T-helper 1 cell treated with Interleukin-12 subunit alpha and Interleukin-12 subunit beta and Interleukin-4 antibody, amounts not matched to agents 30 μg/mL and 1 μg/mL, for 36 hours (primary cell): ENCODE measurements at regions not wholly inside any gene's neighbourhood (a gene's known extent, or its start where the extent isn't known, plus 50 kb on each side); places are given as distances from the start of the nearest gene placed in this dataset.

Source experiments
- H3K27ac Mint-ChIP-seq: one replicate; pipeline ENCODE4 v1.8.0; 2021; ENCODE audit warnings: mild to moderate bottlenecking, mixed read lengths
- H3K27me3 Mint-ChIP-seq: one replicate; pipeline ENCODE4 v1.8.0; 2021; ENCODE audit warnings: low read depth, mixed read lengths
- H3K36me3 Mint-ChIP-seq: one replicate; pipeline ENCODE4 v1.8.0; 2021; ENCODE audit warnings: low read depth, mixed read lengths
- H3K4me1 Mint-ChIP-seq: one replicate; pipeline ENCODE4 v1.8.0; 2021; ENCODE audit warnings: low read depth, mixed read lengths
- H3K4me3 Mint-ChIP-seq: one replicate; pipeline ENCODE4 v1.8.0; 2021; ENCODE audit warnings: mild to moderate bottlenecking, moderate library complexity, mixed read lengths
- H3K9me3 Mint-ChIP-seq: one replicate; pipeline ENCODE4 v1.8.0; 2021; ENCODE audit warnings: mixed read lengths

DNA sequence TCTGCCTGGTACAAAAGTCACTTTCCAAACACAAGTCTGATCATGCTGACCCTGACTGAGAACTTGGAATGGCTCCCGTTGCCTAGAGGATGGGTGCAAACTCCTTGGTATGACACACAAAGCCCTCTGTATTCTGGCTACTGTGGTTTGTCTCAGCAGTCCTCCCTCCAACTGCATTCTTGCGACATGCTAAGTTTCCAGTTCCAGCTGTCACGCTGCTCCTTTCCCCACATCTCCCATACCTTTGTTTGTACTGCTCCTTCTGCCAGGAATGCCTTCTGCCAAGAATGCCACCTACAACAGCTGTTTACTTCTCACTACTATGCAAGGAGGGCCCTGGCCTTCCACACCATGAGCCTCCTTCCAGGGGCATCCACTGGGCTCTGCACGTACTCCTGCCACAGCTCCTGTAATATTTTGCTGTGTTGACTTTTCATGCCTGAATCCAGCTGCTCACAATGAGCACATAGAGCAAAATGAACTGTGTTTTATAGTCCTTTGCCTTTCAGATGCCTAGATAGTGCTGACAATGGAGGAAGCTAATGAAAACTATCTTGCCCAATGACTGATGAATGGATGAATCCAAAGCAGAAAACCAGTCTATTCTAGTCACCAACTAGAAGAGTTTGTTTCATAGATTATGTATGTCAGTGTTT, 543.7 kb downstream of the EFNB2 start:
- Mint-ChIP-seq H3K27me3 (no peaks in the 10 kb centered on the region), H3K27ac (no peak overlapping the region), H3K4me3 (no peak overlapping the region)

GRCh38 chr13:105991131-105991530, 544.3 kb downstream of the EFNB2 start:
- no peaks in the 10 kb centered on the region for H3K9me3 Mint-ChIP-seq
- no peaks in the 10 kb centered on the region for H3K4me1 Mint-ChIP-seq
- H3K36me3 Mint-ChIP-seq, result no peaks in the 10 kb centered on the region
- no peak overlapping the region for H3K4me3 Mint-ChIP-seq
- H3K27me3 Mint-ChIP-seq, result no peaks in the 10 kb centered on the region
- H3K27ac Mint-ChIP-seq, result no peak overlapping the region

More for the DNA sequence above, 543.7 kb downstream of the EFNB2 start:
- Mint-ChIP-seq H3K4me1 (no peaks in the 10 kb centered on the region), H3K9me3 (no peaks in the 10 kb centered on the region), H3K36me3 (no peaks in the 10 kb centered on the region)

- H3K27me3 Mint-ChIP-seq, result no peaks in the 10 kb centered on the region
- no peaks in the 10 kb centered on the region for H3K4me1 Mint-ChIP-seq
- no peak overlapping the region for H3K27ac Mint-ChIP-seq
- H3K9me3 Mint-ChIP-seq, result no peaks in the 10 kb centered on the region
- no peak overlapping the region for H3K4me3 Mint-ChIP-seq
- no peaks in the 10 kb centered on the region for H3K36me3 Mint-ChIP-seq
Observed at GRCh38 chr13:105990256-105990958, 545.1 kb downstream of the EFNB2 start.

GRCh38 chr13:105984646-105985045, 550.8 kb downstream of the EFNB2 start:
- Mint-ChIP-seq H3K4me1 (no peaks in the 10 kb centered on the region), H3K9me3 (no peaks in the 10 kb centered on the region), H3K36me3 (no peaks in the 10 kb centered on the region), H3K4me3 (no peak overlapping the region), H3K27me3 (no peaks in the 10 kb centered on the region), H3K27ac (no peak overlapping the region)

GRCh38 chr13:105984236-105984635, 551.2 kb downstream of the EFNB2 start:
- no peaks in the 10 kb centered on the region for H3K9me3 Mint-ChIP-seq
- no peak overlapping the region for H3K4me3 Mint-ChIP-seq
- H3K4me1 Mint-ChIP-seq, result no peaks in the 10 kb centered on the region
- no peak overlapping the region for H3K27ac Mint-ChIP-seq
- no peaks in the 10 kb centered on the region for H3K27me3 Mint-ChIP-seq
- no peaks in the 10 kb centered on the region for H3K36me3 Mint-ChIP-seq

DNA sequence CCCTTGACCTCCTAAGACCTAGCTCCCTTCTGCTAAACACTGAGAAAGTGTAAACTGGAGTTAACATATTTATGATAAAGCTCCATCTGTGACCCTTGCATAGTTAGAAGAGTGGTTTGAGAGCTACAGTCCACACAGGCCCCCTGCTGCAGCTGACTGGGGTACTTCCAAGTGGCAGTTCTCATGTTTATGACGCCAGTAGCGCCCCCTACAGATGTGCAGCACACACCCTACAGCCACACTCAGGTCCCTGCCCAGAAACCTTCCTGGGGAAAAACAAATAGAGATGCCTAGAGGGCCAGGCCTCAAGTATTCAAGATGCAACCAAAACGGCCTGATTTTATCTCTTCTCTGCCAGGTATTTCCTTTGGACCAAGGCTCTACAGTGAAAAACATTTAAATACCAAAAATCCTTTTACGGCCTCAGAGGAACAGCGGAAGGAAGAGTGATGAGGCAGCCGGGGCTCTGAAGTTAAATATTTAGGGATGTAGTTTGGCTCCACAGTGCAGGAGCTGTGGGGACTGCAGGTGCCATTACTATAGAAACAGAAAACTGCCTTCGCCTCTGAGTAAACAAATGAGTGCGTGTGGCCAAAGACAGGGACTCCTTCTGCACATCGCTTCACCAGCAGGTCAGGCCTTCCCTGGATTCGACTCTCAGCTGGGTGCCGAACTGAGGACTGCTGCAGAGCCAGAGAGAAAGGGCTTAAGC, 553.1 kb downstream of the EFNB2 start:
- Mint-ChIP-seq H3K36me3 (no peaks in the 10 kb centered on the region), H3K4me3 (no peak overlapping the region), H3K4me1 (no peaks in the 10 kb centered on the region), H3K27ac (no peak overlapping the region), H3K27me3 (no peaks in the 10 kb centered on the region), H3K9me3 (no peaks in the 10 kb centered on the region)

- Mint-ChIP-seq H3K9me3 (no peaks in the 10 kb centered on the region), H3K4me3 (no peak overlapping the region), H3K4me1 (no peaks in the 10 kb centered on the region), H3K36me3 (no peaks in the 10 kb centered on the region), H3K27ac (no peak overlapping the region), H3K27me3 (no peaks in the 10 kb centered on the region)
Observed at GRCh38 chr13:105979131-105980011, 556.1 kb downstream of the EFNB2 start.

DNA sequence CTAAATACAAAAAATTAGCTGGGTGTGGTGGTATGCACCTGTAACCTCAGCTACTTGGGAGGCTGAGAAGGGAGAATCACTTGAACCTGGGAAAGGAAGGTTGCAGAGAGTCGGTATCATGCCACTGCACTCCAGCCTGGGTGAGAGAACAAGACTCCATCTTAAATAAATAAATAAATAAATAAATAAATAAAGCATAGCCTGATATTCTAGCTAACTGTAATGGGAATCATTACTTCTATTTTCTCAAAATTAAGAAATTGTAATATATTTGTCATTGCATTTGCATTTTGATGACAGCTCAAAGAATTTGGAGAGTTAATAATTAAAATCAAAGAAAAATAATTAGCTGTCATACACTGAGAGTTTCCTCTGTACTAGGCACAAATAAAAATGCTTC, 561.1 kb downstream of the EFNB2 start:
- no peaks in the 10 kb centered on the region for H3K9me3 Mint-ChIP-seq
- H3K36me3 Mint-ChIP-seq, result no peaks in the 10 kb centered on the region
- H3K4me3 Mint-ChIP-seq, result no peak overlapping the region
- H3K4me1 Mint-ChIP-seq, result no peaks in the 10 kb centered on the region
- no peak overlapping the region for H3K27ac Mint-ChIP-seq
- H3K27me3 Mint-ChIP-seq, result no peaks in the 10 kb centered on the region

DNA sequence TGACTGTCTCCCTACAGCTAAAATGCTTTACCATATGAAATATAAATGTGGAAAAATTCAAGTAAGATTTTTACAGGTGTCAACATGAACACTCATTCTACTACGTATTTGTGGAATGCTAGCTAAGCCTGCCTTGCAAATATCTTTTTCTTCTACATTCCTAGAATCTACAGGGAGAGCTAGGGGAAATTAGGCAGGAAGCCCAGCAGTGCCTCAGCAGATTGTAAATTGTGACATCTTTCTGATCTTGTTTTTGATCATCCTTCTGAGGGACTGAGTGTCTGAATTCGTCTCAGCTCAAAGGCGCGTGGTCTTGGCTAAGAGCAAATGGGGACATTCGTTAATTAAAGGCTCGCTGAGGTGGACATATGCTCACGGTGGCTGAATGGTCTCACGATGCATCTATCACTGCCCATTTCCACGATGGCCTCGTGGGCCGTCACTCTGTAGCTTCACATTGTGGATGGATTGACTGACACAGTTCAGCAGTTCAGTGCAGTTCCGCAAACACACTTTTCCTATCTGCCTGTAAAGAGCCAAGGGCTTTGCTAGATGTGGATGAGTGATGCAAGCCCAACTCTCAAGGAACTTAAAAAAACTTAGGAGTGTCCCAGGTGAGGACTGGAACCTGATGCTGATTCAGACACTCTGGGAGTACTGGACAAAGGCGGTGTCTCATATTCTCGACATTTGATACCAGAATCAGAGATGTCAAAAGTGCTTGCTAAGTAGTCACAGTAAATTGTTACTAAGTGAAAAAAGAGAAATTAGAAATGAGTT, 562.5 kb downstream of the EFNB2 start:
- Mint-ChIP-seq H3K9me3 (no peaks in the 10 kb centered on the region), H3K4me1 (no peaks in the 10 kb centered on the region), H3K27ac (no peak overlapping the region), H3K27me3 (no peaks in the 10 kb centered on the region), H3K4me3 (no peak overlapping the region), H3K36me3 (no peaks in the 10 kb centered on the region)

GRCh38 chr13:105972306-105972721, 563.1 kb downstream of the EFNB2 start:
- Mint-ChIP-seq H3K4me3 (no peak overlapping the region), H3K27me3 (no peaks in the 10 kb centered on the region), H3K4me1 (no peaks in the 10 kb centered on the region), H3K36me3 (no peaks in the 10 kb centered on the region), H3K9me3 (no peaks in the 10 kb centered on the region), H3K27ac (no peak overlapping the region)

DNA sequence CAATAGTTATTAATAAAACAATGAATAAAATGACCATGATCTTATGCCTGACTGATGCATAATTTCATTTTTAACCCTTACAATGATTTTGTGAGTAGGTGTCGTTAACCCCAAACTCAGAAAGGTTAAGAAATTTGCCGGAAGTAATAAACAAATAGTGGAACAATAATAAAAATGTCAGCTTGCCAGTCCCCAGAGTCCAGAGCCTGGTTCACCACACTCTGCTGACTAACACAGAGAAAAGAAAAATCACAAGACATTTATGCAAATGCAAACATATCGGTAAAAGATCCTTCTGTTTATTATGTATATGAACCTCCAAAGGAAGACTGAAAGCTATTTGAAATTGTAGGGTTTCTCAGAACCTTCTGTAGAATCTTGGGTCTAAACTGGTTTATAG, 563.7 kb downstream of the EFNB2 start:
- Mint-ChIP-seq H3K4me1 (no peaks in the 10 kb centered on the region), H3K9me3 (no peaks in the 10 kb centered on the region), H3K27ac (no peak overlapping the region), H3K4me3 (no peak overlapping the region), H3K36me3 (no peaks in the 10 kb centered on the region), H3K27me3 (no peaks in the 10 kb centered on the region)

- H3K27ac Mint-ChIP-seq, result no peak overlapping the region
- H3K36me3 Mint-ChIP-seq, result no peaks in the 10 kb centered on the region
- H3K9me3 Mint-ChIP-seq, result no peaks in the 10 kb centered on the region
Observed at GRCh38 chr13:105971312-105971711, 564.1 kb downstream of the EFNB2 start.

DNA sequence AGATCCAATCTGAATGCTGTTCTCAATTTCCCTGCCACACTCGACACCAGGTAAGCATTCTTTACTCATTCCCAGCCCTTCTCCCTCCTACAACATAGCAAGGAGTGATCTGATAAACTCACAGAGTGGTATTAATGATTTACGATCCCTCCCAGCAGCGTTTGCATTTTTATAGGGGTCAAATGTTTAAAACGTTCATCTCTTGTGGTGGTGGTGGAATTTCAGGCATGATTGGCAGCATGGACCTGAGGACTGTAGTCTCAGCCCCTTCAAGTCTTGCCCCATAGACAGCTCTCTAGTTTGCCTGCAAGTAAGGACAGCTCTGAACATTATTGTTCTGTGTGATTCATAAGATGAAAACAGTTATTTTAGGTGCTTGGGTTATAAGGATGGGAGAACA, 565.7 kb downstream of the EFNB2 start:
- Mint-ChIP-seq H3K27me3 (no peaks in the 10 kb centered on the region), H3K27ac (no peak overlapping the region), H3K36me3 (no peaks in the 10 kb centered on the region), H3K4me1 (no peaks in the 10 kb centered on the region), H3K9me3 (no peaks in the 10 kb centered on the region), H3K4me3 (no peak overlapping the region)

More at GRCh38 chr13:105971312-105971711, 564.1 kb downstream of the EFNB2 start:
- Mint-ChIP-seq H3K4me1 (no peaks in the 10 kb centered on the region), H3K27me3 (no peaks in the 10 kb centered on the region), H3K4me3 (no peak overlapping the region)

DNA sequence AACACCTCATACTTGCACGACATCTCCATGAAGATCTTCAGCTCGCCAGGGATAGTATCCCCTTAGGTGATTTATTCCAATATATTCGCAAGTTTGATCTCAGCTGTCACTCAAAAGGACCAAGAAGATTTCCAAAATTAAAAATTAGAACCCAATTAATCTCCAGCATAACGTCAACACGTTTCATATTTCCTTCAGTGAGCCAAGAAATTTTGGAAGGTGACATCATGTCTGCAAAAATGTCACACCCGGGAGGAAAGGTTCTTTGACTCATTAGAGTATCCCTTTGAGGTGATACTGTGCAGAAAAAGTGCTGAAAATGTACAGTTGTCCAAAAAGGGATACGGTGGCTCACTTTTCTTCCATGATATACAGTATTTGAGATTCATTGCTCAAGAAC, 569.6 kb downstream of the EFNB2 start:
- Mint-ChIP-seq H3K4me3 (no peak overlapping the region), H3K36me3 (no peaks in the 10 kb centered on the region), H3K4me1 (no peaks in the 10 kb centered on the region), H3K9me3 (no peaks in the 10 kb centered on the region), H3K27me3 (no peaks in the 10 kb centered on the region), H3K27ac (no peak overlapping the region)
